Parathyroid adenoma (tissue), 2 donors: ENCODE measurements at regions not wholly inside any gene's neighbourhood (a gene's known extent, or its start where the extent isn't known, plus 50 kb on each side); places are given as distances from the start of the nearest gene placed in this dataset.

Experiments
- H2AFZ ChIP-seq: fragments of 300-600 bp; sonication (generic); one replicate; pipeline ENCODE4 v1.7.0; 2017; ENCODE audit warnings: antibody characterized with exemption, mild to moderate bottlenecking
- H3K27ac ChIP-seq: fragments of 300-600 bp; sonication (generic); one replicate; pipeline ENCODE4 v1.7.0; 2017
- H3K27me3 ChIP-seq: fragments of 300-600 bp; sonication (generic); one replicate; pipeline ENCODE4 v1.7.0; 2017; ENCODE audit warnings: low read length; ENCODE audit not compliant: control insufficient read depth, insufficient read depth
- H3K36me3 ChIP-seq: fragments of 300-600 bp; sonication (generic); one replicate; pipeline ENCODE4 v1.7.0; 2017; ENCODE audit warnings: low read length; ENCODE audit not compliant: control insufficient read depth, insufficient read depth
- H3K4me1 ChIP-seq: fragments of 300-600 bp; sonication (generic); one replicate; pipeline ENCODE4 v1.7.0; 2017; ENCODE audit warnings: control low read depth
- H3K4me2 ChIP-seq: fragments of 300-600 bp; sonication (generic); one replicate; pipeline ENCODE4 v1.7.0; 2017; ENCODE audit warnings: low read length
- H3K4me3 ChIP-seq: fragments of 300-600 bp; sonication (generic); one replicate; pipeline ENCODE4 v1.7.0; 2017; ENCODE audit warnings: low read depth, low read length
- H3K79me2 ChIP-seq: fragments of 300-600 bp; sonication (generic); one replicate; pipeline ENCODE4 v1.7.0; 2017; ENCODE audit warnings: control low read depth
- H3K9ac ChIP-seq: fragments of 300-600 bp; sonication (generic); one replicate; pipeline ENCODE4 v1.7.0; 2017; ENCODE audit warnings: mild to moderate bottlenecking
- H3K9me3 ChIP-seq: fragments of 300-600 bp; sonication (generic); one replicate; pipeline ENCODE4 v1.7.0; 2017; ENCODE audit warnings: low read length; ENCODE audit not compliant: control insufficient read depth
- CTCF ChIP-seq: fragments of 300-600 bp; sonication (generic); IDR thresholded peaks from one replicate; pipeline ENCODE4 v1.7.0; 2017; ENCODE audit warnings: antibody characterized with exemption, mild to moderate bottlenecking
- donor health status: primary hyperparathyroidism.

GRCh38 chr13:40498461-40498860 is 168.0 kb downstream of the FOXO1 start:
- no peaks in the 10 kb centered on the region for H3K9me3 ChIP-seq
- H2AFZ ChIP-seq: no peak overlapping the region
- no peak overlapping the region for H3K9ac ChIP-seq
- no peaks in the 10 kb centered on the region for H3K79me2 ChIP-seq
- no peaks in the 10 kb centered on the region for H3K36me3 ChIP-seq
- H3K27me3 ChIP-seq: no peaks in the 10 kb centered on the region
- no peak overlapping the region for H3K27ac ChIP-seq
- no peak for TF ChIP-seq CTCF
- no peak overlapping the region for H3K4me2 ChIP-seq
- no peaks in the 10 kb centered on the region for H3K4me1 ChIP-seq
- H3K4me3 ChIP-seq: no peak overlapping the region

- Histone ChIP-seq H3K36me3 (no peaks in the 10 kb centered on the region), H3K4me3 (no peak overlapping the region)
- no peak for TF ChIP-seq CTCF
Measured at GRCh38 chr13:40502236-40502635, 164.2 kb downstream of the FOXO1 start.

GRCh38 chr13:40503011-40503410 is 163.4 kb downstream of the FOXO1 start:
- Histone ChIP-seq H3K4me1 (no peaks in the 10 kb centered on the region), H3K4me2 (no peak overlapping the region), H3K4me3 (no peak overlapping the region), H3K9ac (no peak overlapping the region), H3K27ac (no peak overlapping the region), H3K9me3 (no peaks in the 10 kb centered on the region), H3K79me2 (no peaks in the 10 kb centered on the region), H3K27me3 (no peaks in the 10 kb centered on the region), H3K36me3 (no peaks in the 10 kb centered on the region), H2AFZ (no peak overlapping the region)
- no peak for TF ChIP-seq CTCF

More at GRCh38 chr13:40502236-40502635, 164.2 kb downstream of the FOXO1 start:
- Histone ChIP-seq H3K4me2 (no peak overlapping the region), H3K9me3 (no peaks in the 10 kb centered on the region), H3K27me3 (no peaks in the 10 kb centered on the region), H3K79me2 (no peaks in the 10 kb centered on the region), H3K9ac (no peak overlapping the region), H3K4me1 (no peaks in the 10 kb centered on the region), H3K27ac (no peak overlapping the region), H2AFZ (no peak overlapping the region)

- Histone ChIP-seq H3K4me1 (no peaks in the 10 kb centered on the region), H3K79me2 (no peaks in the 10 kb centered on the region), H3K36me3 (no peaks in the 10 kb centered on the region), H3K27me3 (no peaks in the 10 kb centered on the region), H3K4me3 (no peak overlapping the region), H3K9me3 (no peaks in the 10 kb centered on the region), H3K4me2 (no peak overlapping the region), H3K9ac (no peak overlapping the region), H3K27ac (no peak overlapping the region), H2AFZ (no peak overlapping the region)
- TF ChIP-seq CTCF: no peak
Measured at GRCh38 chr13:40503966-40504591, 162.4 kb downstream of the FOXO1 start.

GRCh38 chr13:40504641-40505040 is 161.8 kb downstream of the FOXO1 start:
- H2AFZ ChIP-seq: no peak overlapping the region

More at GRCh38 chr13:40504641-40505040, 161.8 kb downstream of the FOXO1 start:
- no peaks in the 10 kb centered on the region for H3K27me3 ChIP-seq
- H3K79me2 ChIP-seq: no peaks in the 10 kb centered on the region
- no peak overlapping the region for H3K4me2 ChIP-seq
- H3K4me1 ChIP-seq: no peaks in the 10 kb centered on the region
- no peak overlapping the region for H3K9ac ChIP-seq
- no peak overlapping the region for H3K4me3 ChIP-seq
- no peak overlapping the region for H3K27ac ChIP-seq
- no peak for TF ChIP-seq CTCF
- no peaks in the 10 kb centered on the region for H3K36me3 ChIP-seq
- H3K9me3 ChIP-seq: no peaks in the 10 kb centered on the region
